Transverse colon (tissue), 4 donors: ENCODE measurements at regions not wholly inside any gene's neighbourhood (a gene's known extent, or its start where the extent isn't known, plus 50 kb on each side); places are given as distances from the start of the nearest gene placed in this dataset.

Experiments
- DNase-seq: peaks from one replicate; pipeline ENCODE4 v3.0.0-alpha.2; 2019
- H3K27ac ChIP-seq, 4 donors: fragments of 200-600 bp; sonication (generic); 2 replicates each; pipeline ENCODE4 v1.5.1; 2016 to 2018; ENCODE audit warnings: inconsistent platforms in 4 of 4
- H3K27me3 ChIP-seq: fragments of 200-600 bp; sonication (generic); 2 replicates; pipeline ENCODE4 v1.5.1; 2017; ENCODE audit warnings: inconsistent platforms
- H3K36me3 ChIP-seq, 4 donors: fragments of 200-600 bp; sonication (generic); 2 replicates each; pipeline ENCODE4 v1.5.1; 2017 to 2019; ENCODE audit warnings: inconsistent platforms in 4 of 4
- H3K4me1 ChIP-seq, 4 donors: fragments of 200-600 bp; sonication (generic); 2 replicates each; pipeline ENCODE4 v1.5.1; 2017 to 2020; ENCODE audit warnings: inconsistent platforms in 4 of 4
- H3K4me3 ChIP-seq, 4 donors: fragments of 200-600 bp; sonication (generic); 1 replicate in 1 of 4; 2 replicates in 3 of 4; pipeline versions ENCODE4 v1.5.1 to v1.6.1; 2017 to 2019; ENCODE audit warnings: inconsistent platforms in 4 of 4
- H3K9me3 ChIP-seq, 2 donors: fragments of 200-600 bp; sonication (generic); 2 replicates each; pipeline ENCODE4 v1.5.1; 2017 to 2019; ENCODE audit warnings: inconsistent platforms in 2 of 2
- CTCF ChIP-seq, 5 experiments: fragments of 200-600 bp in 3 of 5; fragments of 450-650 bp in 2 of 5; sonication (generic) in 3 of 5; IDR thresholded peaks; 1 replicate in 2 of 5; 2 replicates in 3 of 5; pipeline ENCODE4 v1.5.1; 2016 to 2017; ENCODE audit warnings: antibody characterized with exemption in 5 of 5, inconsistent platforms in 3 of 5, mild to moderate bottlenecking in 2 of 5, moderate library complexity in 1 of 5
- EP300 ChIP-seq: sonication (generic); formaldehyde crosslinking; IDR thresholded peaks from one replicate; pipeline ENCODE4 v1.6.1; 2017; ENCODE audit warnings: antibody characterized with exemption, low read depth
- POLR2A ChIP-seq: fragments of 450-650 bp; IDR thresholded peaks from one replicate; pipeline ENCODE4 v1.6.1; 2016; ENCODE audit warnings: antibody characterized with exemption, mild to moderate bottlenecking, moderate library complexity
- POLR2AphosphoS5 ChIP-seq, 3 donors: sonication (generic); formaldehyde crosslinking; IDR thresholded peaks; one replicate each; pipeline ENCODE4 v1.6.1; 2016; ENCODE audit warnings: antibody characterized with exemption in 3 of 3
- whole genome bisulfite sequencing, 2 donors: methylation state at CpG; one replicate each; pipeline ENCODE4 v1.1.5; 2018; ENCODE audit warnings: low coverage in 1 of 2; 5-methylcytosine and 5-hydroxymethylcytosine counted together
- in situ Hi-C, 4 donors: fragments of 200-750 bp; cut with MboI; loops; one replicate each; pipeline versions ENCODE4 v1.15.0 to v1.15.1; 2017; ENCODE audit warnings: low sequenced_read_pairs in 3 of 4, low pct_ligation_motif_present in 1 of 4, low pct_unique_long_range_greater_than_20kb in 1 of 4
- intact Hi-C: fragments of 100-400 bp; cut with DNase I; formaldehyde crosslinking; loops from one replicate; pipeline ENCODE4 v1.15.1; 2023; ENCODE audit warnings: low total_unique reads

DNA sequence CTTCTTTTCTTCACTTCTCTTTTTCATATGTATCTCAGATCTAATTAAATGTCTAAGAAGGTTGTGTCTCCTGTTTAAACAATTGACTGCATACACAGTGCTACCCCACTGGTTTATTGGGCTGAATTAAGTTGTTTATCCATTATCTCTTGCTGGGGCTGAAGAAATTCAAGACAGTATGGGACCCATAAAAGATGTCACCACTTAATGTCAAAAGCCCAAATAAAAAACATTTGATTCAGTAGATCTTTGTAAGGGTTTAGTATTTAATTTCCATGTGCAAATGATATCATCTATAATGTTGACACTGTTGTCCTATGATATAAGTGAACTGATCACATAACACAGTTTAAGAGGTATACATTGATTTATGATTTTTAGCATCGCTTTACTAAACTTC lies 1431.9 kb upstream of the PCDH20 start:
- in situ Hi-C loops (no loop called here), intact Hi-C loops (no loop called here)
- H3K9me3 ChIP-seq: peaks cover 0 to 2% of the 10 kb centered on the region in 2 donors
- H3K4me3 ChIP-seq: no peak overlapping the region
- 75 to 95% methylated on average over 1 of the region's 1 CpG for WGBS, 2 donors
- H3K27ac ChIP-seq: no peak overlapping the region
- TF ChIP-seq POLR2AphosphoS5 (IDR thresholded peaks at IDR 0.05): no peak
- no peak for TF ChIP-seq EP300
- TF ChIP-seq CTCF (IDR thresholded peaks at IDR 0.05): no peak
- TF ChIP-seq POLR2A: no peak
- H3K27me3 ChIP-seq: no peaks in the 10 kb centered on the region
- no peak for DNase-seq
- no peaks in the 10 kb centered on the region for H3K36me3 ChIP-seq
- no peaks in the 10 kb centered on the region for H3K4me1 ChIP-seq

- no peaks in the 10 kb centered on the region for H3K36me3 ChIP-seq
- no peak overlapping the region for H3K27ac ChIP-seq
- 76 to 91% methylated on average over 2 of the region's 2 CpGs for WGBS, 2 donors
- H3K4me3 ChIP-seq: no peak overlapping the region
- in situ Hi-C loops: no loop called here
- H3K27me3 ChIP-seq: no peaks in the 10 kb centered on the region
- no peaks in the 10 kb centered on the region for H3K4me1 ChIP-seq
- no peak for DNase-seq
- intact Hi-C loops: no loop called here
- no peak for TF ChIP-seq CTCF (IDR thresholded peaks at IDR 0.05)
- no peaks in the 10 kb centered on the region for H3K9me3 ChIP-seq
Observed at GRCh38 chr13:62846302-62846701, 1430.7 kb upstream of the PCDH20 start.

- Histone ChIP-seq H3K27me3 (no peaks in the 10 kb centered on the region), H3K27ac (no peak overlapping the region), H3K4me1 (no peaks in the 10 kb centered on the region), H3K36me3 (no peaks in the 10 kb centered on the region), H3K4me3 (no peak overlapping the region), H3K9me3 (no peaks in the 10 kb centered on the region)
- in situ Hi-C loops (no loop called here), intact Hi-C loops (no loop called here)
- DNase-seq: no peak
- 84 to 86% methylated on average over 1 of the region's 1 CpG for WGBS, 2 donors
- no peak for TF ChIP-seq POLR2AphosphoS5 (IDR thresholded peaks at IDR 0.05)
- TF ChIP-seq CTCF (IDR thresholded peaks at IDR 0.05): no peak
- TF ChIP-seq EP300: no peak
Observed at GRCh38 chr13:62839338-62839737, 1423.7 kb upstream of the PCDH20 start.

DNA sequence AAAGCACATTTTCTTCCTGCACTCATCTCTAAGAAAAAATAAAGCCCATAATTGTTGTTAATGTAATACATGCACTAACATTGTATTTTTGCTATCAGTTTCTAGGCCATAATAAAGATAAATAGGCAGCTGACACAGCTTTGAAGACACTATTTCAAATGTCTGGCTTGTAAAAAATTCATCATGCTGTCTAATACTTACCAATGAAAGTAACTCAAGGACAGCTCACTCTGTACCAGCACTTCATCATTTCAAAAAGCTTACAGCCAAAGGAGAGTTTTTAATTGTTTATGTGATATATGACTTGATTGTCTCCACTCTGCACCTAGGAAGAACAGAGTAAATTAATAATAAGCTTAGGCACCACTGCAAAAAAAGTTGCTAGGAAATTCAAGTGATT lies 1423.3 kb upstream of the PCDH20 start:
- Histone ChIP-seq H3K9me3 (no peaks in the 10 kb centered on the region), H3K36me3 (no peaks in the 10 kb centered on the region), H3K27ac (no peak overlapping the region), H3K4me1 (no peaks in the 10 kb centered on the region), H3K4me3 (no peak overlapping the region), H3K27me3 (no peaks in the 10 kb centered on the region)
- in situ Hi-C loops (no loop called here), intact Hi-C loops (no loop called here)
- TF ChIP-seq POLR2A: no peak
- TF ChIP-seq EP300: no peak
- no peak for TF ChIP-seq CTCF (IDR thresholded peaks at IDR 0.05)
- TF ChIP-seq POLR2AphosphoS5 (IDR thresholded peaks at IDR 0.05): no peak
- no peak for DNase-seq
